AML-193 (cell line): ENCODE measurements at regions not wholly inside any gene's neighbourhood (a gene's known extent, or its start where the extent isn't known, plus 50 kb on each side); places are given as distances from the start of the nearest gene placed in this dataset.

ENCODE experiments used
- DNase-seq, 2 experiments: peaks; one replicate each; lab custom pipeline; 2025; lab: John Stamatoyannopoulos, UW

- no peak for DNase-seq
These were observed 116.3 kb upstream of the ANKRD55 start for GRCh38 chr5:56349461-56349860.

GRCh38 chr5:56346741-56347535 lies 113.8 kb upstream of the ANKRD55 start:
- DNase-seq = peak; percentile 64 to 69

GRCh38 chr5:56346044-56346710 lies 113.0 kb upstream of the ANKRD55 start:
- DNase-seq = no peak

- no peak for DNase-seq
These were observed 112.2 kb upstream of the ANKRD55 start for GRCh38 chr5:56345352-56345751.

- DNase-seq = no peak
These were observed 111.5 kb upstream of the ANKRD55 start for GRCh38 chr5:56344594-56344993.

- DNase-seq = no peak
These were observed 110.9 kb upstream of the ANKRD55 start for GRCh38 chr5:56343988-56344387.

- DNase-seq = no peak
These were observed 109.5 kb upstream of the ANKRD55 start for GRCh38 chr5:56342616-56343015.

- no peak for DNase-seq
These were observed 107.3 kb upstream of the ANKRD55 start for GRCh38 chr5:56340196-56340980.

GRCh38 chr5:56339732-56340131 lies 106.6 kb upstream of the ANKRD55 start:
- DNase-seq = no peak

GRCh38 chr5:56337715-56338319 lies 104.7 kb upstream of the ANKRD55 start:
- no peak for DNase-seq

- DNase-seq = no peak
These were observed 102.1 kb upstream of the ANKRD55 start for GRCh38 chr5:56335212-56335611.

- no peak for DNase-seq
These were observed 97.7 kb upstream of the ANKRD55 start for GRCh38 chr5:56330806-56331205.

- DNase-seq = no peak
These were observed 97.0 kb upstream of the ANKRD55 start for GRCh38 chr5:56330167-56330566.

GRCh38 chr5:56329652-56330051 lies 96.5 kb upstream of the ANKRD55 start:
- no peak for DNase-seq

- no peak for DNase-seq
These were observed 95.8 kb upstream of the ANKRD55 start for GRCh38 chr5:56328753-56329560.

- DNase-seq = no peak
These were observed 94.7 kb upstream of the ANKRD55 start for GRCh38 chr5:56327809-56328208.

GRCh38 chr5:56326770-56327169 lies 93.6 kb upstream of the ANKRD55 start:
- no peak for DNase-seq

- DNase-seq = peak in 1 of 2 experiments; percentile 18
These were observed 93.0 kb upstream of the ANKRD55 start for GRCh38 chr5:56326116-56326515.

GRCh38 chr5:56325039-56325438 lies 91.9 kb upstream of the ANKRD55 start:
- DNase-seq = no peak

GRCh38 chr5:56323505-56323904 lies 90.4 kb upstream of the ANKRD55 start:
- DNase-seq = no peak

GRCh38 chr5:56322592-56322991 lies 89.5 kb upstream of the ANKRD55 start:
- DNase-seq = no peak
